PC-9 (cell line): ENCODE measurements at regions not wholly inside any gene's neighbourhood (a gene's known extent, or its start where the extent isn't known, plus 50 kb on each side); places are given as distances from the start of the nearest gene placed in this dataset.

Experiments used
- CTCF ChIP-seq: fragments of 200-600 bp; sonication (generic); conservative IDR thresholded peaks from 2 replicates; pipeline ENCODE4 v1.6.1; 2017; ENCODE audit warnings: mixed run types, antibody characterized with exemption, mild to moderate bottlenecking, moderate library complexity
- EZH2 ChIP-seq: fragments of 200-600 bp; sonication (generic); IDR thresholded peaks from 2 replicates; pipeline ENCODE4 v1.8.0; 2017; ENCODE audit warnings: antibody characterized with exemption, low read depth

- no peak for TF ChIP-seq CTCF
- TF ChIP-seq EZH2: no peak
These were observed 269.6 kb downstream of the MN1 start for GRCh38 chr22:27531782-27532530.
